ENCODE measurements at regions not wholly inside any gene's neighbourhood (a gene's known extent, or its start where the extent isn't known, plus 50 kb on each side); places are given as distances from the start of the nearest gene placed in this dataset.

GRCh38 chr1:209132736-209133467, 450.6 kb upstream of the CAMK1G start:
- TF ChIP-seq CTCF (conservative IDR thresholded peaks at IDR 0.05), result no peak
- H3K27ac ChIP-seq, result no peak overlapping the region

- no peak overlapping the region for H3K27ac ChIP-seq
- no peak for TF ChIP-seq CTCF (conservative IDR thresholded peaks at IDR 0.05)
Observed at GRCh38 chr1:209134001-209134400, 449.5 kb upstream of the CAMK1G start.

GRCh38 chr1:209143916-209144315, 439.6 kb upstream of the CAMK1G start:
- no peak overlapping the region for H3K27ac ChIP-seq
- no peak for TF ChIP-seq CTCF (conservative IDR thresholded peaks at IDR 0.05)

- H3K27ac ChIP-seq, result no peak overlapping the region
- TF ChIP-seq CTCF (conservative IDR thresholded peaks at IDR 0.05), result no peak
Observed at GRCh38 chr1:209150114-209150513, 433.4 kb upstream of the CAMK1G start.

GRCh38 chr1:209153411-209153810, 430.1 kb upstream of the CAMK1G start:
- no peak overlapping the region for H3K27ac ChIP-seq
- TF ChIP-seq CTCF (conservative IDR thresholded peaks at IDR 0.05), result no peak

- peak overlapping the region; percentile 64 for H3K27ac ChIP-seq
- no peak for TF ChIP-seq CTCF (conservative IDR thresholded peaks at IDR 0.05)
Observed at GRCh38 chr1:209154912-209155311, 428.6 kb upstream of the CAMK1G start.

GRCh38 chr1:209155546-209155945, 428.0 kb upstream of the CAMK1G start:
- peak overlapping the region; percentile 64 for H3K27ac ChIP-seq
- TF ChIP-seq CTCF (conservative IDR thresholded peaks at IDR 0.05), result no peak
